ENCODE measurements at regions not wholly inside any gene's neighbourhood (a gene's known extent, or its start where the extent isn't known, plus 50 kb on each side); places are given as distances from the start of the nearest gene placed in this dataset.
"Not testable (repeated sequence)": the region's sequence is repeated elsewhere in the genome, so short reads cannot be mapped to it uniquely, and the experiment has no call there.

DNA sequence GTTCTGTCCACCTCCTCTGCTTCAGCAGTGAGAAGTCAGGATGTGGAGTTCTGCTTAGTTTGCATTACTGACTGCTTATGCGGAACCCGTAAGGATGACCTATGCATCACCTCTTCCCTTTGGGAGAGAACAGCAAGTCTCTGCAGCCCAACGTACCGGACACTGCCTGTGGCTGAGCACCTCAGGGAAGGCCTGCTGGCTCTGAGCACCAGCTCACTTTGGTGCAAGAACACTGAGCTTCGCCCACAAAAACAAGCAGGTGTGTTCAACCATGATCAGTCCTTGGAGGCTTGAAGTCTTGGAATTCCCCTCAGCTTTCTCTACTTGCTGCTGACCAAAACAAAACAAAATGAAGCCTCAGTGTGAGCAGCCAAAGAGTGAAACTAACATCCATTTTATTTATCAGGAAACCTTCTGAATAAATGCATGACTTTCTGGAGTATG lies 52.7 kb upstream of the NCK2 start:
- DNase-seq (ENCODE audit: low read depth): no peak

DNA sequence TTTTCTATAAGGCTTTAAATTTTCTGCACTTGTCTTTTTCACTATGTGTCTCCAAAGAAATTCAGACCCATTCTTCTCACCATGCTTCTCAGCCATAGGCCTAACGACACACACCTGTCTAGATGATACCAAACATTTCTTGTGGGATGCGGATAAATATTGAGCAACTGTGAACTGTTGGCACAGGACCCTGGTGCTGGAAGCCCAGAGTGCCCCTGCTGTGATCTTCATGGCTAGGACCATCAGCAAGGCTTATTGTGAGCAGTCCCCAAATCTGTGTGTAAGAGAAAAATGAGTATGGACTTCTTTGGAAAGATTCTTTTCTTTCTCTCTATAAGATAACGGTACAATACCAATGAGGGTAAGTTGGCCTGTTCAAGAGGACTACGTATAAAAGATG lies 54.1 kb upstream of the NCK2 start:
- DNase-seq (ENCODE audit: low read depth): no peak

- no peak for DNase-seq (ENCODE audit: low read depth)
These were observed 55.2 kb upstream of the NCK2 start for GRCh38 chr2:105689484-105689883.

DNA sequence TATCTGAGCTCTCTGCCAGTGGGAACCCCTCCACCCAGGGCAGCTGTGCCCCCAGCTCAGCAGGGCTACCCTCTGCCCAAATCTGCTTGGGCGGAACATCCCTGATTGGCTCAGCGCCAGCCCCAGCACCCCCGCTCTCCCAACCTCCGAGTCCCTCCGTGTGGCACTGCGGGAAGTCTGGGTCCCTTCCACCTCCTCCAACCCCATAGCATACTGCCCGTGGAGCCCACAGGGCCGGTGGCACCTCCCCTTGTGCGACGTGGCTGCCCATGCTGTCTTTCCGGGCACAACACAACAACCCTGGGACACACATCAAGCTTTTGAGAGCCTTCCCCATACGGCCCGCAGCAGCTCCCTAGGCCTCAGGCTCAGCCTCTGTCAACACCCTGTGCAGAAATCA lies 55.8 kb upstream of the NCK2 start:
- DNase-seq (ENCODE audit: low read depth): no peak

DNA sequence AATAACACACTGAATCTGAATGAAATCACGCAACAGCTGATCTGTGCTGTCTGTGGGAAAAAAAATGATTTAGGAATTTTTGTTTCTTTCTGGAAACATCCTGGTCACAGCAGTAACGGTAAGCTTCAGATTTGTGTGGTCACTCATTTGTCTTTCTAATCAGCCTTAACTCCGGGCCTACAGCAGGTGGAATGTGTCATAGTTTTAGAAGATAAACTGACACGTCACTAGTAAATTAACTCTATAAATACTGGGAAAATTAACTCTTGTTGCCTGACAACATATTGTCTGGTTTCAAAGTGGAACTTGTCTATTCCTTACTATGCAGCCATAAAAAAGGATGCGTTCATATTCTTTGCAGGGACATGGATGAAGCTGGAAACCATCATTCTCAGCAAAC lies 58.1 kb upstream of the NCK2 start:
- DNase-seq (ENCODE audit: low read depth): no peak

DNA sequence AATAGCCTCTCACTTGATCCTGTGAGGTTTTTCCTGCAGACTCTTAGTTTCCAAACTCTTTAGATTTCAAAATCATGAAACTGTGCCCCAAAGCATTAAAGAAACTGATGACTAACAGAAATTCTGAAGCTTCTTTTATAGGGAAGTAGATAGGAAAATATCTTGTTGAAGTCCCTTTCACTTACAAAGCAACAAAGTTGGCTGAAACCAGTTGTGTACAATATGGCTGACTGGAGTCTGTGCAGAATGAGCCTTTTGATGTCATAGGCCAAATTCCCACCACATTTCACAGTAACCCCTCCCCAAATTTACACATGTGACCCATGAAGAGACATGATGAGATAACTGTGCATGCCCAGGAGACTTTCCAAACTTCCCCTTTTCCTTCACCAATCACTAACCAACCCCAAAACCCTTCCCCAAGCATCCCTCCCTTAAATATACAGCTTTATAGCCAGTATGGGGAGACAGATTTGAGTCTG lies 61.7 kb upstream of the NCK2 start:
- no peak for DNase-seq (ENCODE audit: low read depth)

DNA sequence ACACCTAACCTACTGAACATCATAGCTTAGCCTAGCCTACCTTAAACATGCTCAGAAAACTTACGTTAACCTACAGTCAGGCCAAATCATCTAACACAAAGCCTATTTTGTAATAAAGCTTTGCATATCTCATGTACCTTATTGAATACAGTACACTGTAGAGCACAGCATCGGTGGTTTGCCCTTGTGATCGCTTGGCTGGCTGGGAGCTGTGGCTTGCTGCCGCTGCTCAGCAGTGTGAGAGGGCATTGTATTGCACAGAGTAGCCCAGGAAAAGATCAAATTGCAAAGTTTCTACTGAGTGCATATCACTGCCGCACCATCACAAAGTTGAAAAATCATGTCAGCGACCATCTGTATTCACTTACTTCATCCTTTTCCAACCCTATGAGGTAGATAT lies 62.3 kb upstream of the NCK2 start:
- no peak for DNase-seq (ENCODE audit: low read depth)

DNA sequence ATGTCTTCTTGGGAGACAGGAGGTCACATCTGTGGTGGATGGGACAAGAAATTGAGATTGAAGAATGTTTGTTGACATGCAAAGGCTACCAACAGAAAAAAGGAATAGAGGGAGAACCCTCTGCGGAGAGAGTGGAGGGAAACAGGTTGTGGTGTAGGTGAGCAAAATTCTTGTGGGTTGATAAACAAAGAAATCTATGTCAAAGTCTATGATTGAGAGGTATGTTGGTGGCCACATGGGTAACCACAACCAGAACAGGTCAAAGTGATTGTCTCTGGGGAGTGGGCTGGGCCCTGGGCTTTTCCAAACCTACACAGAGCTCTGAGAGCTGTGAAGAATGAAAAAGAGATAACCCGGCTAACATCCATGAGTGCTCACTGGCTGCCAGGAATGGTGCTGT lies 62.8 kb upstream of the NCK2 start:
- no peak for DNase-seq (ENCODE audit: low read depth)

GRCh38 chr2:105680357-105680756 lies 64.4 kb upstream of the NCK2 start:
- DNase-seq (ENCODE audit: low read depth): no peak

DNA sequence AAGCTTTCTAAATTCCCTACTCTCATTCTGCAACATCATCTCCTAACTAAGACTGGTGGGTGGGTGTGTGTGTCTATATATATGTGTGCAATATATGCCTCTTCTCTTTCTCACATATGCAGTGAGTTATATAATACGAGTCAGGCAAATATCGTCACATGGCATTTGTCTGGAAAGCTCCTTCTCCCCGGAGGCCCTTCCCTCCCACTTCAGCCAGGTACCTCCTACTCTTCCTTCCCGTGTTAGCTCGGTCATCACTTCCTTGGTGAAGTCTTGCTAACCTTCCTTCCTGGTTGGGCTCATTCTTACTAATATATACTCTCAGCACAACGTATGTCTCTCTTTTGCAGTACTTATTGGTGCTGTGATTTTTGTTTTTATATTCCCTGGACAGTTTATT lies 66.4 kb upstream of the NCK2 start:
- no peak for DNase-seq (ENCODE audit: low read depth)

GRCh38 chr2:105677901-105678300 lies 66.8 kb upstream of the NCK2 start:
- DNase-seq (ENCODE audit: low read depth): no peak

GRCh38 chr2:105675841-105676240 lies 68.9 kb upstream of the NCK2 start:
- no peak for DNase-seq (ENCODE audit: low read depth)

- no peak for DNase-seq (ENCODE audit: low read depth)
These were observed 69.7 kb upstream of the NCK2 start for GRCh38 chr2:105674859-105675541.

GRCh38 chr2:105674401-105674800 lies 70.3 kb upstream of the NCK2 start:
- DNase-seq (ENCODE audit: low read depth): no peak

DNA sequence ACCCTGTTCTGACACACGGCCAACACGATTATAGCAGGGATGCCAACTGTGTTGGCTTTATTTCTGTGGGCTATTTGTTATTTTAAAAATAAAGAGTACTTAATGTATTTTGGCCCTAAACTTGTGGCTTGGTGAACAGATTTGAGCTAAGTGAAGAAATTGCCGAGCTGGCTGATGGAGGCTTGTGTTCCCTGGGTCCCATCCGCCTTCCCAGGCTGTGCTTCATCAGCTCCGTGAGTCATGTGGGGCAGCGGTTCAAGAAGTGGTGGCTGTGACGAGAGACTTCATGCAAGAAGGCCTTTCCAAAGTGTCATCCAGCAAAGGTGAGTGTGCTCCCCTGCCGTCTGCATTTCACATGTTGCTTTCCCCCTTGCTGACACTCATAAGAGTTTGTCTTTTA lies 73.6 kb upstream of the NCK2 start:
- no peak for DNase-seq (ENCODE audit: low read depth)

DNA sequence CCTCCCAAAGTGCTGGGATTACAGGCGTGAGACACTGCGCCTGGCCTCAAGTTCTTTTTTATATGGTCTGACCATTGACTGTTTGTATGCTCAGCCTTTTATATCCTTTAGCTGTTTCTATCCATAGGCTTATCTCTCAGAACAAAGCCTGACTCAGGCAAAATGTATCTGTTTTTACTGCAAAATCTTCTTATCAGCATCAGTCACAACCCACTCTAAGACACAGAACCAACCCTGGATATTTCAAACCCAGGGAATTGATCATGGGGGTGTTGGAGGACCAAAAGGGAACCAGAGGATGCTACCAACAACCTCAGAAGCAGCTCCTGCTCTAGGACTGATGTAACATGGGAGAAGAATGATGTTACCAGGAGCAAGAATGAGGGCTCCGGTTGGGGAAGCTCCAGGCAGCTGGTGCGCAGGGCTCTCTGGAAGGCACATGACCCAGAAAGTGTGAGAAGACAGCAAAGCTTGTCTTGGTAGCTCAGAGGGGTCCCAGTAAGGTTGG lies 75.3 kb upstream of the NCK2 start:
- DNase-seq (ENCODE audit: low read depth): no peak

- no peak for DNase-seq (ENCODE audit: low read depth)
These were observed 79.2 kb upstream of the NCK2 start for GRCh38 chr2:105665480-105665879.

DNA sequence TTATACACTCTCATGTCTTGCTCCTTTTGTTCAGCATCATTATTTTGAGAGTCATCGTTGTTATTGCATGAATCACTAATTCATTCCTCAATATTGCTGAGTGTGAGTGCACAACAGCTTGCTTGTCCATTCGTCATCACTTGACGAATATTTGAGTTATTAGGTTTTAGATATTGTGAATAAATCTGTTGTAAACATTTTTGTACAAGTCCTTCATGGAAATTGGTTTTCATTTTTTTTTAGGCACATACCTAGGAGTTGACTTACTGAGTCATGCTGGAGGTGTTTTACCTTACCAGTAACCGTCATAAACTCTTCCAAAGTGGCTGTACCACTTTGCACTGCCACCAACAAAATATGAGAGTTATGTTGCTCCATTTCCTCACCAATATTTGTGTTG lies 84.2 kb upstream of the NCK2 start:
- DNase-seq (ENCODE audit: low read depth): no peak

DNA sequence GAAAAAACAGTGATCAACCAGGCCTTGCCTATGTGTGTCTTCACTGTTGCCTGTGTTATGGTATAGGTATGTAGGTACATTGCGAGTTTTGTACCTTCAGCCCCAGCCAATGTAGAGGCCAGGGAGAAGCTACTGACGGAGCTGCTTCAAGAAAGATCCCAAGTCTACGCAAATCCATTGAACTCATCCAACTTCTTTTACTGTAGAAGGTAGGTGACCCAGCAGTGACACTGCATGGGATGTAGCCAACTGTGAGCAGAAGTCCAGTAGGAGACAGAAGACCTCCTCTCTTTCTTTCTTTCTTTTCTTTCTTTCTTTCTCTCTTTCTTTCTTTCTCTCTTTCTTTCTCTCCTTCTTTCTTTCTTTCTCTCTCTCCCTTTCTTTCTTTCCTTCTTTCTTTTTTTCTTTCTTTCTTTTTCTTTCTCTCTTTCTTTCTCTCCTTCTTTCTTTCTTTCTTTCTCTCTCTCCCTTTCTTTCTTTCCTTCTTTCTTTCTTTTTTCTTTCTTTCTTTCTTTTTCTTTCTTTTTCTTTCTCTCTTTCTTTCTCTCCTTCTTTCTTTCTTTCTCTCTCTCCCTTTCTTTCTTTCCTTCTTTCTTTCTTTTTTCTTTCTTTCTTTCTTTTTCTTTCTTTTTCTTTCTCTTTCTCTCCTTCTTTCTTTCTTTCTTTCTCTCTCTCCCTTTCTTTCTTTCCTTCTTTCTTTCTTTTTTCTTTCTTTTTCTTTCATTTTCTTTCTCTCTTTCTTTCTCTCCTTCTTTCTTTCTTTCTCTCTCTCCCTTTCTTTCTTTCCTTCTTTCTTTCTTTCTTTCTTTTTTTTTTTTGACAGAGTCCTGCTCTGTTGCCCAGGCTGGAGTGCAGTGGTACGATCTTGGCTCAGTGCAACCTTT lies 88.7 kb upstream of the NCK2 start:
- not testable (repeated sequence) for DNase-seq (ENCODE audit: low read depth)

DNA sequence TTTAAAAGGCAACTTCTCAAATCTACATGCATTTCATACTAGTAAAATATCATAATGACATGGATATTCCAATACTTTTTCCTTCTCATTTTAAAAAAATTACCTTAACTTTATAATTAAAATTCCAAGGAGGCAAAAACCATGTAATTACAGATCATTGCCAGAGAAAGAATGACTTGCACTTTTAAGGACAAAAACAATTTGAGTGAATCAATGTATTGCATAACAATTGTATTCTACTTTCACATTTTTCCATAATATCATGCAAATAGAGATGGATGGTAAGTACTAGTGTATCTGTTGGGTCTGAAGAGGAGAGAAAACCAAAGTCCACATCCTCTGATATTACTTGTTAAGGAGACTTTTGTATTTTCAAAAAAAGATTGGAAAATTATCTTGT lies 89.5 kb upstream of the NCK2 start:
- DNase-seq (ENCODE audit: low read depth): no peak

- DNase-seq (ENCODE audit: low read depth): no peak
These were observed 90.2 kb upstream of the NCK2 start for GRCh38 chr2:105654474-105655004.

DNA sequence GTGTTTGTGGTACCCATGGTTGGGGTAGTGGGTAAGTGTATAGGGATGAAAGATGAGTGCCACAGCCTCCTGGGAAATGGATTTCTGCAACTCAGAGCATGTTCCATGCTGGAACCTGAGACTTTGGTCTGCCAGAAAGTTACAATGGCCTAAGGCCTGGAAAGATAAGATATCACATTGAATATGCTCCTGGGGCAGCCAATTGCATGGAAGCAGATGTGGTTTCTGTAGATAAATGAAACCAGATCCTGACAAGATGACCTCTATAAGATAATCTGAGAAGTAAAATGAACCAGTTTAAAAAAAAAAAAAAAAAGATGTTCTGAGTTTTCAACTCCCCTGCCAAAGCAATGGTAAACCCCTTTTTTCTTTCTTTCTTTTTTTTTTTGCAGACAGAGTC lies 91.4 kb upstream of the NCK2 start:
- DNase-seq (ENCODE audit: low read depth): no peak

All from stimulated activated CD8-positive, alpha-beta memory T cell treated with anti-CD3 and anti-CD28 coated beads, Interleukin-15, amount 100 ng/mL, for 1 hour (primary cell).